Thyroid gland (tissue), 4 donors: ENCODE measurements at regions not wholly inside any gene's neighbourhood (a gene's known extent, or its start where the extent isn't known, plus 50 kb on each side); places are given as distances from the start of the nearest gene placed in this dataset.

Source experiments
- CTCF ChIP-seq, 6 experiments: fragments of 200-600 bp in 3 of 6; fragments of 450-650 bp in 3 of 6; sonication (generic) in 3 of 6; IDR thresholded peaks; one replicate each; pipeline ENCODE4 v1.5.1; 2016 to 2019; ENCODE audit warnings: antibody characterized with exemption in 6 of 6, mild to moderate bottlenecking in 2 of 6, inconsistent platforms in 1 of 6, moderate library complexity in 1 of 6
- POLR2A ChIP-seq, 2 donors: fragments of 450-650 bp; IDR thresholded peaks; one replicate each; pipeline ENCODE4 v1.6.1; 2017; ENCODE audit warnings: antibody characterized with exemption in 2 of 2, mild to moderate bottlenecking in 2 of 2, moderate library complexity in 1 of 2

DNA sequence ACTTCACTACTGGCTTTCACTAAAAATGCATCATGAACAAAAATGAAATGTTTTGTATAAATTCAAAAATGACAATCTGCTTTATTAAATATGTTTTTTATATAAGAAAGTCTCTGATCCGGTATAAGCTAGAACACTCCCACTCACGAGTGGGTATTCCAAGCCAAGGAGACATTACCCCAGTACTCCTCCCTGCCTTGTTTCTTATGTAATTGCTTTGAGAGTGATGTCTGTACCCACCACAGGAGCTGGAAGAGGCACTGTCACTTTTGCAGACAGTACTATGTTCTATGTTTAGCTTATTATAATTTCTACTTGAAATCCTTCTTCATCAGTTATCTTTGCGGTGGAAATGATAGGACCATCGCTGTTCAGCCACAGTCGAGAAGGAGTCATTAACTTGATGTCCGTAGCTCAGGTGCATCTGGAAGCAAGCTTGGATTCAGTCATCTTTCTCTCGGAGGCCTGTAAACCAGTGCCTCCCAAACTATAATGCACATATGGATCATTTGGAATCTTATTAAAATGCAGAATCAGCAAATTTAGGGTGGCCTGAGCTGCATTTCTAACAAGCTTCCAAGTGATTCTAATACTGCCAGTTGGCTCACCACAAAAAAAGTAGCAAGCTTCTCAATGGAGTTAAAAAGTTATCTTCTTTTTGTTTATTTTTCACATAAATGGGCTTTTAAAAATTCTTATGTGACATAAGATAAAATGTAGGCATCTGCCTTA is 396.4 kb downstream of the GRIA2 start:
- TF ChIP-seq CTCF (IDR thresholded peaks at IDR 0.05) (no peak), POLR2A (IDR thresholded peaks at IDR 0.05) (no peak)
